Endothelial cell of umbilical vein (primary cell): ENCODE measurements at regions not wholly inside any gene's neighbourhood (a gene's known extent, or its start where the extent isn't known, plus 50 kb on each side); places are given as distances from the start of the nearest gene placed in this dataset.

Experiments
- BruUV-seq: library from RNA; stranded (reverse); fragments of 400-500 nt; replicated peaks from 2 replicates; lab custom pipeline; 2021; lab: Mats Ljungman, UMichigan
- CTCF ChIA-PET: fragments of 300-600, 350-600 bp; sonication (Branson Sonifier 250); formaldehyde crosslinking; loops from one replicate; lab custom pipeline; 2021; ENCODE audit warnings: antibody characterized with exemption, inconsistent platforms; lab: Charles Lee
- POLR2A ChIA-PET: fragments of 300-600, 350-600 bp; sonication (Branson Sonifier 250); formaldehyde crosslinking; loops from one replicate; lab custom pipeline; 2021; ENCODE audit warnings: antibody characterized with exemption, inconsistent platforms; lab: Charles Lee
- DNase-seq: peaks from one replicate; pipeline ENCODE4 v3.0.0-alpha.2; 2011; ENCODE audit warnings: low read depth, low spot score
- FAIRE-seq: peaks from 2 replicates; lab custom pipeline; 2011; peaks lifted over from hg19 to GRCh38; lab: Jason Lieb, UNC
- H2AFZ ChIP-seq: 2 replicates; pipeline ENCODE4 v1.6.0; 2012; ENCODE audit warnings: low read depth, low read length, control low read depth, inconsistent platforms
- H3K27ac ChIP-seq: 2 replicates; pipeline ENCODE4 v1.5.1; 2011; ENCODE audit warnings: low read depth, mild to moderate bottlenecking, control low read depth, low read length, moderate library complexity; ENCODE audit not compliant: insufficient read depth
- H3K27me3 ChIP-seq, 2 experiments: 2 replicates each; pipeline versions ENCODE4 v1.6.0 to v1.6.1; 2011; ENCODE audit warnings: low read length in 2 of 2, mixed read lengths in 1 of 2; ENCODE audit not compliant: control insufficient read depth in 2 of 2, insufficient read depth in 2 of 2
- H3K36me3 ChIP-seq, 2 experiments: 2 replicates in 1 of 2; 3 replicates in 1 of 2; pipeline ENCODE4 v1.5.1; 2011; ENCODE audit warnings: low read length in 2 of 2, mild to moderate bottlenecking in 1 of 2, moderate library complexity in 1 of 2; ENCODE audit not compliant: control insufficient read depth in 2 of 2, insufficient read depth in 2 of 2; ENCODE audit errors: extremely low read depth in 1 of 2
- H3K4me1 ChIP-seq: 3 replicates; pipeline ENCODE4 v1.5.1; 2011; ENCODE audit warnings: mild to moderate bottlenecking, low read length; ENCODE audit not compliant: control insufficient read depth, insufficient read depth; ENCODE audit errors: extremely low read depth
- H3K4me2 ChIP-seq: 2 replicates; pipeline ENCODE4 v1.6.1; 2011; ENCODE audit warnings: low read length, control low read depth, mixed read lengths; ENCODE audit not compliant: insufficient read depth
- H3K4me3 ChIP-seq, 3 experiments: fragments of 200-600 bp in 1 of 3; sonication (generic), shearing (Covaris generic) in 1 of 3; replicated peaks in 1 of 3; 2 replicates each; pipeline ENCODE4 v1.5.1; 2011 to 2016; ENCODE audit warnings: control low read depth in 3 of 3, low read length in 3 of 3, mild to moderate bottlenecking in 2 of 3, inconsistent platforms in 1 of 3, low read depth in 1 of 3, moderate library complexity in 1 of 3; ENCODE audit not compliant: insufficient read depth in 1 of 3
- H3K79me2 ChIP-seq: 2 replicates; pipeline ENCODE4 v1.6.0; 2012; ENCODE audit warnings: low read length, inconsistent platforms; ENCODE audit not compliant: control insufficient read depth, insufficient read depth
- H3K9ac ChIP-seq: replicated peaks from 2 replicates; pipeline ENCODE3; 2011; ENCODE audit warnings: low read length, control low read depth; ENCODE audit not compliant: insufficient read depth; ENCODE audit errors: extremely low read depth
- H3K9me1 ChIP-seq: replicated peaks from 3 replicates; pipeline ENCODE4 v1.6.0; 2011; ENCODE audit warnings: mild to moderate bottlenecking, low read length; ENCODE audit not compliant: control insufficient read depth, insufficient read depth; ENCODE audit errors: extremely low read depth
- H3K9me3 ChIP-seq: replicated peaks from 2 replicates; pipeline ENCODE4 v1.5.1; 2012; ENCODE audit warnings: low read length, inconsistent platforms; ENCODE audit not compliant: control insufficient read depth, insufficient read depth
- H4K20me1 ChIP-seq: replicated peaks from 2 replicates; pipeline ENCODE3; 2011; ENCODE audit warnings: mild to moderate bottlenecking, low read length; ENCODE audit not compliant: control insufficient read depth, insufficient read depth; ENCODE audit errors: extremely low read depth
- CTCF ChIP-seq, 2 donors: IDR thresholded peaks; 1 replicate in 1 of 2; 2 replicates in 1 of 2; pipeline ENCODE4 v1.5.1; 2011; ENCODE audit warnings: low read length in 2 of 2, mild to moderate bottlenecking in 2 of 2, moderate library complexity in 2 of 2, control low read depth in 1 of 2, inconsistent platforms in 1 of 2, low read depth in 1 of 2; ENCODE audit not compliant: insufficient read depth in 1 of 2; ENCODE audit errors: extremely low read depth in 1 of 2
- EZH2 ChIP-seq: IDR thresholded peaks from 2 replicates; pipeline ENCODE4 v1.6.1; 2012; ENCODE audit warnings: borderline replicate concordance, low read depth, mild to moderate bottlenecking, moderate library complexity, low read length, inconsistent platforms; ENCODE audit not compliant: severe bottlenecking
- FOS ChIP-seq: IDR thresholded peaks from 2 replicates; pipeline ENCODE4 v1.6.1; 2011; ENCODE audit warnings: mild to moderate bottlenecking, low read length, moderate library complexity, borderline replicate concordance; ENCODE audit not compliant: insufficient read depth
- GATA2 ChIP-seq: IDR thresholded peaks from 2 replicates; pipeline ENCODE4 v1.7.0; 2011; ENCODE audit warnings: low read depth, mild to moderate bottlenecking, moderate library complexity, mixed read lengths, low read length; ENCODE audit not compliant: insufficient read length, insufficient read depth
- JUN ChIP-seq: IDR thresholded peaks from 2 replicates; pipeline ENCODE4 v1.6.1; 2011; ENCODE audit warnings: borderline replicate concordance, low read depth; ENCODE audit not compliant: insufficient read length, insufficient read depth
- MAX ChIP-seq: IDR thresholded peaks from 2 replicates; pipeline ENCODE4 v1.6.1; 2011; ENCODE audit not compliant: insufficient read depth, insufficient read length
- MYC ChIP-seq: IDR thresholded peaks from one replicate; pipeline ENCODE4 v1.6.1; 2011; ENCODE audit warnings: mild to moderate bottlenecking, low read depth, low read length
- POLR2A ChIP-seq: IDR thresholded peaks from 2 replicates; pipeline ENCODE4 v1.6.1; 2012; ENCODE audit warnings: low read depth, mild to moderate bottlenecking, control low read depth, low read length
- POLR2AphosphoS5 ChIP-seq: IDR thresholded peaks from 2 replicates; pipeline ENCODE4 v1.6.1; 2012; ENCODE audit warnings: low read depth, mild to moderate bottlenecking, control low read depth, low read length, moderate library complexity; ENCODE audit not compliant: insufficient read depth
- dilution Hi-C: fragments of 300-500 bp; cut with MboI; formaldehyde crosslinking; loops from one replicate; pipeline ENCODE4 v1.15.0; 2019; ENCODE audit warnings: low sequenced_read_pairs; ENCODE audit not compliant: extremely low pct_ligation_motif_present
- intact Hi-C: fragments of 100-400 bp; cut with micrococcal nuclease; formaldehyde crosslinking; loops from one replicate; pipeline ENCODE4 v1.10.0; 2022

GRCh38 chr10:47114680-47115186 lies 185.3 kb upstream of the GDF10 start:
- CTCF ChIA-PET: no interaction called here
- no TSS peak for BruUV-seq

More at GRCh38 chr10:47114680-47115186, 185.3 kb upstream of the GDF10 start:
- dilution Hi-C loops (no loop called here), intact Hi-C loops (no loop called here)
- Histone ChIP-seq H3K9ac (no peak overlapping the region), H2AFZ (no peak overlapping the region), H3K4me3 (no peak overlapping the region), H3K9me3 (no peaks in the 10 kb centered on the region), H3K9me1 (no peaks in the 10 kb centered on the region), H3K36me3 (no peaks in the 10 kb centered on the region), H3K27ac (no peak overlapping the region), H3K4me2 (no peak overlapping the region), H3K79me2 (no peaks in the 10 kb centered on the region), H3K27me3 (no peaks in the 10 kb centered on the region), H4K20me1 (no peaks in the 10 kb centered on the region), H3K4me1 (no peaks in the 10 kb centered on the region)
- TF ChIP-seq MAX (no peak), MYC (no peak), POLR2AphosphoS5 (no peak), POLR2A (no peak), FOS (no peak), CTCF (IDR thresholded peaks at IDR 0.05; ENCODE audit: extremely low read depth in 1 of 2, insufficient read depth in 1 of 2, low read depth in 1 of 2, low read length in 2 of 2) (no peak), JUN (no peak), EZH2 (no peak), GATA2 (no peak)
- FAIRE-seq (no peak), DNase-seq (no peak)
- POLR2A ChIA-PET: no interaction called here
